Glomerular visceral epithelial cell (primary cell): ENCODE measurements at regions not wholly inside any gene's neighbourhood (a gene's known extent, or its start where the extent isn't known, plus 50 kb on each side); places are given as distances from the start of the nearest gene placed in this dataset.

Experiments used
- DNase-seq: peaks from one replicate; pipeline ENCODE4 v3.0.0-alpha.2; 2016; ENCODE audit errors: extremely low spot score

DNA sequence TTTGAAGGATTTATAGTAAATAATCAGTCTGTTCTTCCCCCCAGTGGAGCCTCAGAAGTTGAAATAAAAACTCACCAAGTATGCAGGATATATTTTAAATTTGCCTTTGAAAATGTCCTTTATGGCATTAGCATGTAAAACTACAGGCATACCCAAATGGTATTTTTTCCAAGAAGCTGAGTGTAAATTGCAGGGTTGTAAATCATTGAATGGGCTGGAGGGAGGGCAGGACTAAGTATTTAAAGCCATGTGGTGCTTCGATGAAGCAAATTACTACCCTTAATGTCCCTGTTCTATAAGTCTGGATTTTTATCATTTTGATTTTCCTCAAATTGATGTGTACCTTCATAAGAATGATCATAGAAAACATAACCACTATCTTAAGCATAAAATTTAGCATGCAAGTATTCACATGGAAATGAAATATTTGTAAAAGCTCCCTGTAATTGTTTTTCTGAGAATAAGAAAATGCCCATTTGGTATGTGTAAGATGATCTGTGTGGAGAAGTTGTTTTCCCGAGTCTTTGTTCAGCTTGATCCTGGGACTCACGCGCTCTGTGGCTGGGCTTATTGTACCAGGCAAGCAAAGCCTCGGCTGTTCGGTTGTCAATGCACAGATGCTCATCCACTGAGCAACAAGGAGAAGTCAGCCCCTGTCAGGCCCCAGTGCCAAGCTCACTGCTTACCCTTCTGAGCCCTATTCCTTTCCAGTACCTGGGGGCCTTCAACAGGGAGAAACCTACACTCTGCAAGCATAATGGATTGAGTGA is 66.7 kb downstream of the CD164 start:
- no peak for DNase-seq

DNA sequence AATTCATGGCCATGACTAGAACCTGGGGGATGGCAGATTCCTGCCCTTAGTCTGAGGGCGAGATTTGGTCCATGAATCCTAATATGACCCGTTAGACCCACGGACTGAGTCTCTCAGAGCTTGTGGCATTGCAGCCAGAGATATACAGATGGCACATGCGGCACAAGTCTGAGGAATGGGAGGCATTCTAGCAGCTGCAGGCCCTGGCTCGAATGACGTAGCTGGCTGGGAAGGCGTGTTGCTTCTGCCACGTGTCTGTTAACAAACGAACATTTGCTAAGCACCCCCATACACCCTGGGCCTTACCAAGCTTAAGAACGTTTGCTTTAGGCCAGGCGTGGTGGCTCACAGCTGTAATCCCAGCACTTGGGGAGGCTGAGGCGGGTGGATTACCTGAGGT is 68.0 kb downstream of the CD164 start:
- no peak for DNase-seq

GRCh38 chr6:109313139-109313538 is 69.1 kb downstream of the CD164 start:
- no peak for DNase-seq

GRCh38 chr6:109311471-109311870 is 70.8 kb downstream of the CD164 start:
- DNase-seq: no peak

DNA sequence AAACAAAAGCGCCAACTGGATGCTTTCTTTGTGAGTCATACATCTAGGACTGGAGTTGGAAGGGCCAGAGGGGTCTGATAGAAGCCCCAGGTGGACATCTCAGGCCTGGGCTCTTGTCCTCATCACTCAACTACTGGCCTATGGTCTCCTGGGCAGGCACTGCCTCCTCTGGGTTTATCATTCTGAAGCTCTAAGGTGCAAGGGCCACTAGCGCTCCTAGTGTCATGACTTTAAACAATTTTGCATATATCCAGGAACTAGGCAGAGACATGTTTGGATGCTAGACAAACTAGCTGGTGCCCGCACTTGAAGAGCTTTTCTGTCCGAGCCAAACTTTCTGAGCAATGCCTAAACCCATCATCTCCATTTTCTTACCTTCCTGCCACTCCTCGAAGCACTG is 72.3 kb downstream of the CD164 start:
- no peak for DNase-seq

DNA sequence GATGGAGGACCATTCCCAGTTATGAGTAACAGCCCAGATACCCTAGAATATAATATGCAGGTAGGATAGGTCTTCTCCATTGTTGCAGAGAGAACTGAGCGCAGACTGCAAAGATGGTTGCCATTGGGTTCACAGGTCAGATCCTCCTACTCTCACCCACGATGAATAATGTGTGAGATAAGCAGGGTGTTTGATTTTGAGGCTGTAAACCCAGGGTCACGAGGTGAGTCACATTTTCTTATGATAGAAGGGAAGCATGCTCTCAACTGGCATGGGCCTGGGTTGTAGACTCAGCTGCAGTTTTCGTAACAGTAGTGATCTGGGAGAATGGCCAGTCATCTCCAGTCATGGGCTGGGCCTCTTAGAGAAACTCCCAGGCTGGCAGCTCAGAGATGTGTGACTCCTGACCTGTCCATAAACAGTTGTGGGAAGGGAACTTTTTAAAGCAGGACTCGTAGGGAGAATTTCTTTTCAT is 74.2 kb downstream of the CD164 start:
- DNase-seq: no peak

- DNase-seq: no peak
Observed at GRCh38 chr6:109306733-109307132, 75.5 kb downstream of the CD164 start.

DNA sequence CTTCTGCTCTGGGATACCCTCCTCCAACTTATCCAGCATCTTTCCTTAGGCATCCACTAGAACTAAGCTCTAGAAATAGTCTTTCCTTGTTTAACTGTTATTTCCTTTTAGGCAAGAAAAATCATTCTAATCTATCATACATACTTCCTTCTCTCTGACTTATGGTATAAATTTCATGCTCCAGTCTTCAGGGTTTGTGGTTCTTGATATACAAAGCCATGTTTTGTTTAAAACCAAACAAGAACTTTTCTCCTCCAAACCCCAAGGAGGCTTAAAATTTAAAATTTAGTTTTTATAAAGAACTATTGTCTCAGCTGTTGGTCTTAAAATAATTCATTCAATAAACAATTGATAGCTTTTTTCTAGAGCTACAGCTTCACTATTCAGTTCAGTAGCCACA is 77.2 kb downstream of the CD164 start:
- DNase-seq: no peak

DNA sequence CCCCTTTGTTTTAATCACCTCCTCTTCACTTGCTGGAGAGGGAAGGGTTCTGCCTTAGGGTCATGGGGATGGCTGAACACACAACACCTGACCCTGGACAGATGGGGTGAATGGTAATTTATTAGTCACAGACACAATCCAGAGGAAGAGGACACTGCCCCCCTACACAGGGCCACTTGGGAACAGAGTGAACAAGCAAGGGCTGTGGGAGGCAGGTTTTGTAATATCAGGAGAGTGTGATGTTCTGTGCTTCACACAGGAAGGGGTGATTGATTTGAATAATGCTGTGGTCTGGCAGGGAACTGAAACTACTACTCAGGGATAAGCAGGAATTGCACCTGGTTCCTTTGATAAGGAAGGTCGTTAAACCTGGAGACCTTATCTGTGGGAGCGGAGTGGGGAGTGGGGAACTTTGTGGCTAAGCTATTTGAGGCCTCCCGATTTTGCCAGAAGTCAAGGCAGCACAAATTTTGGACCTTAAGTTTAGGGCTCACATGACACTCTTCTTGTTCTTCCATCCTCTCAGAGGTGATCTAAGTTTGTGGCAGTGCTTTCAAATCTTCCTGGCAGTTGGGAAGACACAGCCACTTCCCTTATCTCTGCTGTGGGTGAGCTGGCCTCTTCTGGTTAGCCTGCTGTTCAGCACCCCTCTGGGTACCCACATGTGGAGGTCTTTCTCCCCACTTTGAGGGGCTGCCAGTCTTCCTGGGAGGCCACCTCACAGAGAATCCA is 77.8 kb downstream of the CD164 start:
- DNase-seq: no peak

DNA sequence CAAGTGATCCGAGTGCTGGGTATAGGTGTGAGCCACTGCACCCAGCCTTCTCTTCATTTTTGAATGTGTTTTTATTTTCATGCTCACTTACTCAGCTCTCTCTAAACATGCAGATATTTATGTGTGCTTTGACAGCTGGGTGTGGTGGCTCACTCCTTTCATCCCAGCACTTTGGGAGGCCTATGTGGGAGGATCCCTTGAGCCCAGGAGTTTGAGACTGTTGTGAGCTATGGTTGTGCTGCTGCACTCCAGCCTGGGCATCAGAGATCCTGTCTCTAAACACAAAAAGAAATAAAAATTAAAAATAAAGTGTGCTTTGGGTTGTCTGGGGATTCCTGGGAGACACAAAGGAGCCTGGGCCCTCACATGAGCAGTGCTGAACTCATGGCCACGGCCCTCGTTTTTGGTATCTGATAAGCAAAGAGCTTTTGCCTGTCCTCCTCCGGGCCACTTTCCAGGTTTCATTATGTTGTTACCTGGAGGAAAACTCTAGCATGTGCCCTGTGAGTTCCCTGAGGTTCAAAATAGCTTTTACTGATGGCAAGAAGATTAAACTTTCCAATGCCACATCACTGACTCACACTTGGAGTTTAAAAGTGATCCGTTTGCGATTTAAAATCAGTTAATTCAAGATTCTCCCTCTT is 78.5 kb downstream of the CD164 start:
- no peak for DNase-seq

- DNase-seq: no peak
Observed at GRCh38 chr6:109303164-109303563, 79.1 kb downstream of the CD164 start.

DNA sequence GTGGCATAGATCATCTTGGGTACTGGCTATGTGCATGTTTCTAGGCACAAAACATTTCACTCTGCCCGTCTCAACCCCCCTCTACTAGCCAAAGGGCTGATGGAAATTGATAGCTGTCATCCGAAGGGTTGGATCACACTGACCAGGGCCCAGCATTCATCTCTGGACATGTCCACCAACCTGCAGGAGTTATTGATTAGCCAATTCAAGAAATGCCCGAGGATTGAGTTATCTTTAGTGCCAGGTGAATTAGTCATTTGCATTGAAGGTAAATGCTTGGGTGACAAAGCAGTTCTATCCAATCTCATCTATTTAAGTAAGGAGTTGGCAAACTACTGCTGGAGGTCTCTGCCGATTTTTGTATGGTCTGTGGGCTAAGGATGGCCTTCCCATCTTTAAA is 80.1 kb downstream of the CD164 start:
- no peak for DNase-seq

- no peak for DNase-seq
Observed at GRCh38 chr6:109301418-109301817, 80.8 kb downstream of the CD164 start.

- DNase-seq: no peak
Observed at GRCh38 chr6:109300874-109301273, 81.4 kb downstream of the CD164 start.

- no peak for DNase-seq
Observed at GRCh38 chr6:109299776-109300564, 82.3 kb downstream of the CD164 start.

- no peak for DNase-seq
Observed at GRCh38 chr6:109299265-109299607, 83.0 kb downstream of the CD164 start.

DNA sequence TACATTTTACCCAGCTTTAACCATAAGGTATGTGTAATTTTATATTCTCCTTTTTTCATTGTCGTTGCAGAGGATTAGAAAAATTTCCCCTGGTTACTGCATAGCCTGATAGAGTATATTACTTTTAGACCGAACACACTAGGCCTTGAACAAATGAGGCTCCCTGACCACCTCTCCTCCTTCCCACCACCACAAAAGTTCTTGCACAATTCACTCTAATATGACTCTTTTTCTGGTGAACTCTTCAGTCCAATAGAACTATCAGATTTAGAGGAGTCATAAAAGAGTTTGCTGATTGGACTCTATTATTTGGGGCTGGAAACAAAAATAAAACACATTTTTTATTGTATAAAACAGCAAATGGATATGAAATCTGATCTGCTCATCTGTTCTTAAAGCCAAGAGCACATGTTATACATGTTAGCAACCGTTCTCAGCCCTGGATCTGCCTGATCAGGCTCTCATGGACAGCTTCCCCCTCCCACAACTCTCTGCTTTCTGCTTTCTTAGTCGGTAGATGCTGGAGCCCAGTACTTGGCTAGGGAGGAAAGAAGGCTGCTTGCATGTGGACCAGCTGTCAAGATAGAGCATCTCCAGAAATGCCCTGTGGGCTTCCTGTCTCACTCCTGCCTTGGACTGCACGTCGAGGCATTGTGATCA is 83.5 kb downstream of the CD164 start:
- DNase-seq: no peak

- no peak for DNase-seq
Observed at GRCh38 chr6:109297406-109298110, 84.7 kb downstream of the CD164 start.

GRCh38 chr6:109296971-109297372 is 85.3 kb downstream of the CD164 start:
- DNase-seq: no peak

DNA sequence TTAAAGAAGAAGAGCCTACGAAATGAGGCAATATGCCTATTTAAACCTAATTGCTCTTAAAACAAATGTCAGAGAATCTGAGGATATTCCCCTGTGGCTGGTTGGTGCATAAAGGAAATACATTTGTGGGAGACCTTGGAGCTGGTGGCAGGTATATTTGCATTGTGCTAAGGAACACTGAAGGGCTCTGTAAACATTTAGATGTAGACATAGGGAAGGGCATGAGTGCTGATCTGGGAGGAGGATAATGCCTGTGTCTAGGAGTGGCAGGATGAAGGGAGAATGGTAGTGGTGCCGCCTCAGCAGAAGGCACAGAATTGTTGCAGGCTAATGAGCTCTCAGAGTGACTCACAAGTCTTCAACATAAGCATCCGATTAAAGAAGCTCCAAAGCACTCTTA is 85.8 kb downstream of the CD164 start:
- no peak for DNase-seq

- DNase-seq: no peak
Observed at GRCh38 chr6:109295774-109296156, 86.5 kb downstream of the CD164 start.
